Natural killer cell (primary cell): ENCODE measurements at regions not wholly inside any gene's neighbourhood (a gene's known extent, or its start where the extent isn't known, plus 50 kb on each side); places are given as distances from the start of the nearest gene placed in this dataset.

Experiments used
- ATAC-seq, 3 donors: fragments of 150-1000 bp in 2 of 3; fragments of 200-7000 bp in 1 of 3; cut with Tn5 transposase; 1 replicate in 1 of 3; 2 replicates in 2 of 3; pipeline ENCODE4 v1.10.0; 2021; ENCODE audit warnings: mild to moderate bottlenecking in 2 of 3, moderate library complexity in 2 of 3
- DNase-seq, 2 donors: peaks; one replicate each; pipeline versions ENCODE4 v3.0.0 to v3.0.0-alpha.2; 2013 to 2021; ENCODE audit warnings: mixed read lengths in 1 of 2
- H3K27ac ChIP-seq: one replicate; pipeline ENCODE4 v1.5.1; 2013; ENCODE audit warnings: mild to moderate bottlenecking, low read length
- H3K27me3 ChIP-seq: one replicate; pipeline ENCODE4 v1.6.1; 2013; ENCODE audit warnings: low read length; ENCODE audit not compliant: control insufficient read depth, insufficient read depth
- H3K36me3 ChIP-seq: one replicate; pipeline ENCODE4 v1.6.1; 2013; ENCODE audit warnings: low read length; ENCODE audit not compliant: control insufficient read depth, insufficient read depth
- H3K4me1 ChIP-seq: one replicate; pipeline ENCODE4 v1.6.1; 2013; ENCODE audit warnings: low read length; ENCODE audit not compliant: control insufficient read depth, insufficient read depth
- H3K4me3 ChIP-seq: one replicate; pipeline ENCODE4 v1.5.1; 2013; ENCODE audit warnings: low read length
- H3K9me3 ChIP-seq: one replicate; pipeline ENCODE4 v1.6.1; 2013; ENCODE audit warnings: low read length; ENCODE audit not compliant: control insufficient read depth, insufficient read depth
- H3K27ac Mint-ChIP-seq, 2 donors: one replicate each; pipeline ENCODE4 v1.8.0; 2022; ENCODE audit warnings: mild to moderate bottlenecking in 2 of 2, mixed read lengths in 2 of 2, moderate library complexity in 1 of 2
- H3K27me3 Mint-ChIP-seq, 2 donors: one replicate each; pipeline ENCODE4 v1.8.0; 2022; ENCODE audit warnings: low read depth in 2 of 2, mixed read lengths in 2 of 2
- H3K36me3 Mint-ChIP-seq: one replicate; pipeline ENCODE4 v1.8.0; 2022; ENCODE audit warnings: mixed read lengths
- H3K4me1 Mint-ChIP-seq, 2 donors: one replicate each; pipeline ENCODE4 v1.8.0; 2022; ENCODE audit warnings: mixed read lengths in 2 of 2
- H3K4me3 Mint-ChIP-seq: one replicate; pipeline ENCODE4 v1.8.0; 2022; ENCODE audit warnings: mild to moderate bottlenecking, moderate library complexity, mixed read lengths
- H3K9me3 Mint-ChIP-seq, 2 donors: one replicate each; pipeline ENCODE4 v1.8.0; 2022; ENCODE audit warnings: mixed read lengths in 2 of 2
- WGBS: methylation state at CpG from one replicate; pipeline ENCODE4 v1.1.7; 2013; ENCODE audit warnings: missing lambda C conversion rate; ENCODE audit not compliant: insufficient coverage; 5-methylcytosine and 5-hydroxymethylcytosine counted together
- intact Hi-C: fragments of 100-400 bp; cut with micrococcal nuclease; formaldehyde crosslinking; loops from one replicate; pipeline ENCODE4 v1.14.2; 2022
- TF ChIP-seq, protein P1 (sequence below): fragments of 200-600 bp; IDR thresholded peaks from one replicate; pipeline ENCODE4 v1.8.0; 2022; ENCODE audit warnings: antibody characterized with exemption

DNA sequence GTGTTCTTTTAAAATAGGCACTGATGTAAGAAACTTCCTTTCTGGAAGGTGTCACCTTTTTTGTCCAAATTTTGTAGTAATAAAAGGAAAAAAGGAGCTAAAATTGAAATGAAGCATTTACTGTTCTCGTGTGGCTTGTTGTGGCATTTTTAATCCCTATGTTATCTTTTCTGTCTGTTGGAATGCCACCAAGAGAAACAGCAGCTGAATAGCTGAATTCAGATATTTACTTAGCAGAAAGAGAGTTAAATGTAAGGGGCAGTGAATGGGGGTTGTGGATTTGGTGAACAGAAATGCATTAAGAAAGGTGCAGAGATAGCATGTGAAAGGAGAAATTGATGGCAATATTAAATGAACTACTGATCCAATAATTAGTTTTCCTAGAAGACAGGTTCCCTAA lies 573.6 kb upstream of the EPHA7 start:
- H3K36me3 Mint-ChIP-seq = no peaks in the 10 kb centered on the region

DNA sequence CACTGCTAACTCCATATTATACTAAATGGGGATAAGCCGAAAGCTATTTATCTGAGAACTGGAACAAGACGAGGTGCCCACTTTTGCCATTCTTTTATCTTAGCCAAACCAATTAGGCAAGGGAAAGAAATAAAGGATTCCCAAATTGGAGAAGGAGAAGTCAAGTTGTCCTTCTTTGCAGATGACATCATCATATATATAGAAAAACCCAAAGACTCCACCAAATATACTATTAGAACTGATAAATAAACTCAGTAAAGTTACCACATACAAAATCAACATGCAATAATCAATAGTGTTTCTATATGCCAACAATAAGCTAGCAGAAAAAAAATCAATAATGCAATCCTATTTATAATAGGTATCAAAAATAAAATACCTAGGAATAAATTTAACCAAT lies 570.3 kb upstream of the EPHA7 start:
- no peaks in the 10 kb centered on the region for H3K4me1 Mint-ChIP-seq
- no peak for DNase-seq
- H3K4me3 Mint-ChIP-seq = no peak overlapping the region
- TF ChIP-seq, protein P1, sequence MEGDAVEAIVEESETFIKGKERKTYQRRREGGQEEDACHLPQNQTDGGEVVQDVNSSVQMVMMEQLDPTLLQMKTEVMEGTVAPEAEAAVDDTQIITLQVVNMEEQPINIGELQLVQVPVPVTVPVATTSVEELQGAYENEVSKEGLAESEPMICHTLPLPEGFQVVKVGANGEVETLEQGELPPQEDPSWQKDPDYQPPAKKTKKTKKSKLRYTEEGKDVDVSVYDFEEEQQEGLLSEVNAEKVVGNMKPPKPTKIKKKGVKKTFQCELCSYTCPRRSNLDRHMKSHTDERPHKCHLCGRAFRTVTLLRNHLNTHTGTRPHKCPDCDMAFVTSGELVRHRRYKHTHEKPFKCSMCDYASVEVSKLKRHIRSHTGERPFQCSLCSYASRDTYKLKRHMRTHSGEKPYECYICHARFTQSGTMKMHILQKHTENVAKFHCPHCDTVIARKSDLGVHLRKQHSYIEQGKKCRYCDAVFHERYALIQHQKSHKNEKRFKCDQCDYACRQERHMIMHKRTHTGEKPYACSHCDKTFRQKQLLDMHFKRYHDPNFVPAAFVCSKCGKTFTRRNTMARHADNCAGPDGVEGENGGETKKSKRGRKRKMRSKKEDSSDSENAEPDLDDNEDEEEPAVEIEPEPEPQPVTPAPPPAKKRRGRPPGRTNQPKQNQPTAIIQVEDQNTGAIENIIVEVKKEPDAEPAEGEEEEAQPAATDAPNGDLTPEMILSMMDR = no peak
- Histone ChIP-seq H3K36me3 (no peaks in the 10 kb centered on the region), H3K27me3 (no peaks in the 10 kb centered on the region), H3K9me3 (peaks cover 5% of the 10 kb centered on the region), H3K4me1 (no peaks in the 10 kb centered on the region), H3K4me3 (no peak overlapping the region), H3K27ac (no peak overlapping the region)
- no peak overlapping the region for H3K27ac Mint-ChIP-seq
- peaks cover 7% of the 10 kb centered on the region for H3K36me3 Mint-ChIP-seq
- no peaks in the 10 kb centered on the region for H3K27me3 Mint-ChIP-seq
- intact Hi-C loops = no loop called here
- WGBS = no CpG with 5 or more reads among the region's 2 CpGs
- peaks cover 15 to 22% of the 10 kb centered on the region in 2 donors for H3K9me3 Mint-ChIP-seq
- no peak for ATAC-seq

More for the DNA sequence above, 573.6 kb upstream of the EPHA7 start:
- WGBS = 47% methylated on average over 1 of the region's 1 CpG
- H3K27me3 ChIP-seq = no peaks in the 10 kb centered on the region
- ATAC-seq (no peak), DNase-seq (no peak)
- H3K27ac ChIP-seq = no peak overlapping the region
- intact Hi-C loops = no loop called here
- no peaks in the 10 kb centered on the region for H3K4me1 ChIP-seq
- no peak overlapping the region for H3K4me3 ChIP-seq
- H3K9me3 ChIP-seq = no peaks in the 10 kb centered on the region
- no peaks in the 10 kb centered on the region for H3K36me3 ChIP-seq
- H3K4me1 Mint-ChIP-seq = no peaks in the 10 kb centered on the region
- no peak overlapping the region for H3K27ac Mint-ChIP-seq
- no peaks in the 10 kb centered on the region for H3K27me3 Mint-ChIP-seq
- TF ChIP-seq, protein P1 = no peak
- H3K9me3 Mint-ChIP-seq = peaks cover 2 to 19% of the 10 kb centered on the region in 2 donors
- no peak overlapping the region for H3K4me3 Mint-ChIP-seq

DNA sequence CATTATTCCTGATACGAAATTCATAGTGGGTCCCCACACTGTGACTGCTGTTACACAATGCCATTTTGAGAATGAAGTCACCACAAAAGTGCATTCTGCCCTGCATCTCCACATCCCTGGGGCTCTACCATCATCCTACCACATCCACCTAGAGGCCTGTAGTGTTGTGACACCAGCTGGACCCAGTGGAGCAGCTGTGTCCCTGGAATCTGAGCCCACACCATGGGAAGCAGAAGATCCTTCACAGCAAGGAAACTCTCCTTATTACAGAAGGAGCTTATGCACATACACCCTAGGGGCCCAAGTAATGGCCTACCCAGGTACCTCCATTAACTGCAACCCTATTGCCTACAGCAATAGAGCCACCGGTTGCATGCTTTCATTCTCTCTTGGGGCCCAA lies 566.6 kb upstream of the EPHA7 start:
- H3K4me1 ChIP-seq = no peaks in the 10 kb centered on the region
- H3K27ac Mint-ChIP-seq = no peak overlapping the region
- H3K27me3 ChIP-seq = no peaks in the 10 kb centered on the region
- no peaks in the 10 kb centered on the region for H3K4me1 Mint-ChIP-seq
- intact Hi-C loops = no loop called here
- no peak overlapping the region for H3K4me3 Mint-ChIP-seq
- peaks cover 16 to 18% of the 10 kb centered on the region in 2 donors for H3K9me3 Mint-ChIP-seq
- H3K27ac ChIP-seq = no peak overlapping the region
- H3K9me3 ChIP-seq = peaks cover 5% of the 10 kb centered on the region
- no peak for DNase-seq
- ATAC-seq = no peak
- H3K4me3 ChIP-seq = no peak overlapping the region
- 77% methylated on average over 2 of the region's 2 CpGs for WGBS
- no peaks in the 10 kb centered on the region for H3K36me3 ChIP-seq
- H3K36me3 Mint-ChIP-seq = peaks cover 7% of the 10 kb centered on the region
- TF ChIP-seq, protein P1 = no peak
- H3K27me3 Mint-ChIP-seq = no peaks in the 10 kb centered on the region

DNA sequence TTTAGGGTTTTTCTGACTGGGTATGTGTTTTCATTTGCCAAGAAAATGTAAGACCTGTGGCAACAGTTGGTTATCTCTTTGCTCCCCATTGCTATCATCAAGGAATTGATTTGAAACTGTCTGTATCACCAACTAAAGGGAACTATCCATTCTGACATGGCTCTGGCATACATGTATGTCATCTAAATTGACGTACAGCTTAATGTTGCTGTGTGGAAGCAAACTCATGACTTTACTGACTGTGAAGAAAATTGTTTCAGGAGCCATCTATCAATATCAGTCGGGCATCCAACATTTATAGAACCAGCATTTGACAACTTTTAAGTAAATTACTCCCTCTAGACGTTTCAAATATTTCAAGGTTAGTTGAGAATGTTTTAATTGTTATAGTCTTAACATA lies 555.8 kb upstream of the EPHA7 start:
- H3K27me3 ChIP-seq = no peaks in the 10 kb centered on the region
- no peak overlapping the region for H3K4me3 ChIP-seq
- H3K9me3 Mint-ChIP-seq = peaks cover 13 to 28% of the 10 kb centered on the region in 2 donors
- H3K9me3 ChIP-seq = no peaks in the 10 kb centered on the region
- H3K4me1 ChIP-seq = no peaks in the 10 kb centered on the region
- peaks cover 8% of the 10 kb centered on the region for H3K36me3 Mint-ChIP-seq
- intact Hi-C loops = no loop called here
- no peak for DNase-seq
- TF ChIP-seq, protein P1 = no peak
- no peak overlapping the region for H3K27ac Mint-ChIP-seq
- no peaks in the 10 kb centered on the region for H3K27me3 Mint-ChIP-seq
- no peak overlapping the region for H3K4me3 Mint-ChIP-seq
- no peaks in the 10 kb centered on the region for H3K4me1 Mint-ChIP-seq
- no peaks in the 10 kb centered on the region for H3K36me3 ChIP-seq
- H3K27ac ChIP-seq = no peak overlapping the region
- no peak for ATAC-seq
- WGBS = 83% methylated on average over 2 of the region's 3 CpGs
